LoVo (cell line): ENCODE measurements at regions not wholly inside any gene's neighbourhood (a gene's known extent, or its start where the extent isn't known, plus 50 kb on each side); places are given as distances from the start of the nearest gene placed in this dataset.
A peak's percentile ranks its signal among the peaks of the same experiment; 100 is the strongest.
"Not testable (repeated sequence)": the region's sequence is repeated elsewhere in the genome, so short reads cannot be mapped to it uniquely, and the experiment has no call there.

Experiments
- DNase-seq: peaks from one replicate; pipeline ENCODE4 v3.0.0-alpha.2; 2016; ENCODE audit warnings: low spot score

GRCh38 chr16:6852643-6853225 lies 479.9 kb upstream of the RBFOX1 start:
- DNase-seq: no peak

GRCh38 chr16:6846452-6846851 lies 486.2 kb upstream of the RBFOX1 start:
- DNase-seq: peak; percentile 11

- DNase-seq: no peak
These were observed 491.3 kb upstream of the RBFOX1 start for GRCh38 chr16:6841392-6841791.

GRCh38 chr16:6837722-6838121 lies 494.9 kb upstream of the RBFOX1 start:
- DNase-seq: no peak

- no peak for DNase-seq
These were observed 495.9 kb upstream of the RBFOX1 start for GRCh38 chr16:6836766-6837165.

GRCh38 chr16:6835941-6836340 lies 496.7 kb upstream of the RBFOX1 start:
- DNase-seq: no peak

- DNase-seq: no peak
These were observed 497.1 kb upstream of the RBFOX1 start for GRCh38 chr16:6835516-6835915.

- DNase-seq: no peak
These were observed 504.0 kb upstream of the RBFOX1 start for GRCh38 chr16:6828690-6829089.

- no peak for DNase-seq
These were observed 504.7 kb upstream of the RBFOX1 start for GRCh38 chr16:6827931-6828330.

GRCh38 chr16:6827267-6827666 lies 505.4 kb upstream of the RBFOX1 start:
- DNase-seq: no peak

- no peak for DNase-seq
These were observed 510.6 kb upstream of the RBFOX1 start for GRCh38 chr16:6822041-6822440.

GRCh38 chr16:6804461-6804860 lies 528.2 kb upstream of the RBFOX1 start:
- no peak for DNase-seq

- no peak for DNase-seq
These were observed 529.5 kb upstream of the RBFOX1 start for GRCh38 chr16:6803176-6803575.

GRCh38 chr16:6797223-6797622 lies 535.4 kb upstream of the RBFOX1 start:
- no peak for DNase-seq

- DNase-seq: no peak
These were observed 555.0 kb upstream of the RBFOX1 start for GRCh38 chr16:6777624-6778023.

GRCh38 chr16:6775712-6776111 lies 556.9 kb upstream of the RBFOX1 start:
- DNase-seq: no peak

GRCh38 chr16:6771956-6772355 lies 560.7 kb upstream of the RBFOX1 start:
- DNase-seq: no peak

GRCh38 chr16:6753553-6753952 lies 579.1 kb upstream of the RBFOX1 start:
- DNase-seq: no peak

GRCh38 chr16:6751191-6751590 lies 581.5 kb upstream of the RBFOX1 start:
- no peak for DNase-seq

GRCh38 chr16:6749698-6750097 lies 582.9 kb upstream of the RBFOX1 start:
- no peak for DNase-seq

- DNase-seq: not testable (repeated sequence)
These were observed 596.3 kb upstream of the RBFOX1 start for GRCh38 chr16:6736302-6736701.

- DNase-seq: no peak
These were observed 597.0 kb upstream of the RBFOX1 start for GRCh38 chr16:6735631-6736030.

GRCh38 chr16:6732166-6732565 lies 600.5 kb upstream of the RBFOX1 start:
- no peak for DNase-seq

GRCh38 chr16:6728381-6728780 lies 604.3 kb upstream of the RBFOX1 start:
- DNase-seq: no peak

- no peak for DNase-seq
These were observed 606.0 kb upstream of the RBFOX1 start for GRCh38 chr16:6726621-6727020.
